Stimulated activated naive CD8-positive, alpha-beta T cell treated with anti-CD3 and anti-CD28 coated beads, Interleukin-15, Interleukin-2, amounts not matched to agents 100 ng/mL and 50 ng/mL, for 24 hours (primary cell): ENCODE measurements at regions not wholly inside any gene's neighbourhood (a gene's known extent, or its start where the extent isn't known, plus 50 kb on each side); places are given as distances from the start of the nearest gene placed in this dataset.

ENCODE experiments used
- H3K27ac Mint-ChIP-seq: one replicate; pipeline ENCODE4 v1.8.0; 2021; ENCODE audit warnings: mild to moderate bottlenecking, mixed read lengths
- H3K27me3 Mint-ChIP-seq: one replicate; pipeline ENCODE4 v1.8.0; 2021; ENCODE audit warnings: mixed read lengths
- H3K36me3 Mint-ChIP-seq: one replicate; pipeline ENCODE4 v1.8.0; 2021; ENCODE audit warnings: low read depth, mixed read lengths
- H3K4me1 Mint-ChIP-seq: one replicate; pipeline ENCODE4 v1.8.0; 2021; ENCODE audit warnings: low read depth, mixed read lengths
- H3K4me3 Mint-ChIP-seq: one replicate; pipeline ENCODE4 v1.8.0; 2021; ENCODE audit warnings: mild to moderate bottlenecking, mixed read lengths
- H3K9me3 Mint-ChIP-seq: one replicate; pipeline ENCODE4 v1.8.0; 2021; ENCODE audit warnings: mixed read lengths

- H3K27me3 Mint-ChIP-seq: peaks cover 11% of the 10 kb centered on the region
- no peaks in the 10 kb centered on the region for H3K36me3 Mint-ChIP-seq
- no peak overlapping the region for H3K27ac Mint-ChIP-seq
- no peaks in the 10 kb centered on the region for H3K9me3 Mint-ChIP-seq
- no peaks in the 10 kb centered on the region for H3K4me1 Mint-ChIP-seq
- H3K4me3 Mint-ChIP-seq: no peak overlapping the region
Measured at GRCh38 chr2:36074008-36074407, 281.6 kb upstream of the CRIM1 start.

- Mint-ChIP-seq H3K4me3 (no peak overlapping the region), H3K9me3 (peaks cover 7% of the 10 kb centered on the region), H3K36me3 (no peaks in the 10 kb centered on the region), H3K27ac (no peak overlapping the region), H3K4me1 (no peaks in the 10 kb centered on the region), H3K27me3 (peaks cover 11% of the 10 kb centered on the region)
Measured at GRCh38 chr2:36071698-36072097, 283.9 kb upstream of the CRIM1 start.

- Mint-ChIP-seq H3K27me3 (peaks cover 7% of the 10 kb centered on the region), H3K36me3 (no peaks in the 10 kb centered on the region), H3K4me1 (no peaks in the 10 kb centered on the region), H3K4me3 (no peak overlapping the region), H3K27ac (no peak overlapping the region), H3K9me3 (peaks cover 7% of the 10 kb centered on the region)
Measured at GRCh38 chr2:36069074-36069473, 286.5 kb upstream of the CRIM1 start.

- H3K27me3 Mint-ChIP-seq: peaks cover 7% of the 10 kb centered on the region
- H3K4me1 Mint-ChIP-seq: no peaks in the 10 kb centered on the region
- no peaks in the 10 kb centered on the region for H3K36me3 Mint-ChIP-seq
- H3K4me3 Mint-ChIP-seq: no peak overlapping the region
- H3K9me3 Mint-ChIP-seq: peaks cover 7% of the 10 kb centered on the region
- H3K27ac Mint-ChIP-seq: no peak overlapping the region
Measured at GRCh38 chr2:36068086-36068485, 287.5 kb upstream of the CRIM1 start.

- Mint-ChIP-seq H3K4me1 (peaks cover 9% of the 10 kb centered on the region), H3K4me3 (no peak overlapping the region), H3K9me3 (peaks cover 8% of the 10 kb centered on the region), H3K27ac (no peak overlapping the region), H3K27me3 (peaks cover 12% of the 10 kb centered on the region), H3K36me3 (no peaks in the 10 kb centered on the region)
Measured at GRCh38 chr2:36060133-36060532, 295.4 kb upstream of the CRIM1 start.

- Mint-ChIP-seq H3K4me1 (peaks cover 9% of the 10 kb centered on the region), H3K27me3 (peaks cover 12% of the 10 kb centered on the region), H3K36me3 (no peaks in the 10 kb centered on the region), H3K27ac (no peak overlapping the region), H3K4me3 (no peak overlapping the region), H3K9me3 (peaks cover 8% of the 10 kb centered on the region)
Measured at GRCh38 chr2:36059691-36060090, 295.9 kb upstream of the CRIM1 start.

GRCh38 chr2:36058953-36059352 lies 296.6 kb upstream of the CRIM1 start:
- peaks cover 8% of the 10 kb centered on the region for H3K9me3 Mint-ChIP-seq
- peaks cover 9% of the 10 kb centered on the region for H3K4me1 Mint-ChIP-seq
- H3K4me3 Mint-ChIP-seq: no peak overlapping the region
- H3K27me3 Mint-ChIP-seq: peaks cover 12% of the 10 kb centered on the region
- no peaks in the 10 kb centered on the region for H3K36me3 Mint-ChIP-seq
- H3K27ac Mint-ChIP-seq: no peak overlapping the region

- H3K4me3 Mint-ChIP-seq: peak overlapping the region; percentile 0
Measured at GRCh38 chr2:36058076-36058475, 297.5 kb upstream of the CRIM1 start.

GRCh38 chr2:36052819-36053218 lies 302.8 kb upstream of the CRIM1 start:
- no peaks in the 10 kb centered on the region for H3K27me3 Mint-ChIP-seq
- H3K36me3 Mint-ChIP-seq: no peaks in the 10 kb centered on the region
- H3K9me3 Mint-ChIP-seq: peaks cover 9% of the 10 kb centered on the region
- no peak overlapping the region for H3K4me3 Mint-ChIP-seq
- peaks cover under 1% of the 10 kb centered on the region for H3K4me1 Mint-ChIP-seq
- no peak overlapping the region for H3K27ac Mint-ChIP-seq

More at GRCh38 chr2:36058076-36058475, 297.5 kb upstream of the CRIM1 start:
- peaks cover 12% of the 10 kb centered on the region for H3K27me3 Mint-ChIP-seq
- no peak overlapping the region for H3K27ac Mint-ChIP-seq
- H3K36me3 Mint-ChIP-seq: no peaks in the 10 kb centered on the region
- peaks cover 8% of the 10 kb centered on the region for H3K9me3 Mint-ChIP-seq
- peaks cover 9% of the 10 kb centered on the region for H3K4me1 Mint-ChIP-seq

GRCh38 chr2:36044411-36044810 lies 311.2 kb upstream of the CRIM1 start:
- H3K9me3 Mint-ChIP-seq: no peaks in the 10 kb centered on the region
- no peaks in the 10 kb centered on the region for H3K4me1 Mint-ChIP-seq
- H3K36me3 Mint-ChIP-seq: no peaks in the 10 kb centered on the region
- no peak overlapping the region for H3K4me3 Mint-ChIP-seq
- H3K27me3 Mint-ChIP-seq: peaks cover 5% of the 10 kb centered on the region
- no peak overlapping the region for H3K27ac Mint-ChIP-seq

GRCh38 chr2:36035137-36035536 lies 320.4 kb upstream of the CRIM1 start:
- H3K4me1 Mint-ChIP-seq: no peaks in the 10 kb centered on the region
- H3K27ac Mint-ChIP-seq: no peak overlapping the region
- peaks cover 3% of the 10 kb centered on the region for H3K27me3 Mint-ChIP-seq
- H3K36me3 Mint-ChIP-seq: no peaks in the 10 kb centered on the region
- H3K4me3 Mint-ChIP-seq: no peak overlapping the region
- H3K9me3 Mint-ChIP-seq: peaks cover 12% of the 10 kb centered on the region

- H3K27ac Mint-ChIP-seq: no peak overlapping the region
- H3K36me3 Mint-ChIP-seq: no peaks in the 10 kb centered on the region
- peaks cover 12% of the 10 kb centered on the region for H3K9me3 Mint-ChIP-seq
- H3K4me1 Mint-ChIP-seq: peaks cover 4% of the 10 kb centered on the region
- H3K4me3 Mint-ChIP-seq: no peak overlapping the region
- no peaks in the 10 kb centered on the region for H3K27me3 Mint-ChIP-seq
Measured at GRCh38 chr2:36032046-36032445, 323.5 kb upstream of the CRIM1 start.

- Mint-ChIP-seq H3K27ac (no peak overlapping the region), H3K36me3 (no peaks in the 10 kb centered on the region), H3K4me3 (no peak overlapping the region), H3K4me1 (peaks cover 4% of the 10 kb centered on the region), H3K9me3 (peaks cover 7% of the 10 kb centered on the region), H3K27me3 (no peaks in the 10 kb centered on the region)
Measured at GRCh38 chr2:36031471-36031870, 324.1 kb upstream of the CRIM1 start.

GRCh38 chr2:36027616-36028015 lies 328.0 kb upstream of the CRIM1 start:
- H3K27ac Mint-ChIP-seq: no peak overlapping the region
- no peaks in the 10 kb centered on the region for H3K9me3 Mint-ChIP-seq
- H3K36me3 Mint-ChIP-seq: no peaks in the 10 kb centered on the region
- H3K27me3 Mint-ChIP-seq: no peaks in the 10 kb centered on the region
- peaks cover 4% of the 10 kb centered on the region for H3K4me1 Mint-ChIP-seq
- H3K4me3 Mint-ChIP-seq: no peak overlapping the region

- H3K9me3 Mint-ChIP-seq: no peaks in the 10 kb centered on the region
- H3K4me1 Mint-ChIP-seq: no peaks in the 10 kb centered on the region
- H3K27ac Mint-ChIP-seq: no peak overlapping the region
- H3K27me3 Mint-ChIP-seq: peaks cover 9% of the 10 kb centered on the region
- no peak overlapping the region for H3K4me3 Mint-ChIP-seq
- no peaks in the 10 kb centered on the region for H3K36me3 Mint-ChIP-seq
Measured at GRCh38 chr2:36013064-36013463, 342.5 kb upstream of the CRIM1 start.

- Mint-ChIP-seq H3K36me3 (no peaks in the 10 kb centered on the region), H3K4me3 (no peak overlapping the region), H3K4me1 (peaks cover 5% of the 10 kb centered on the region), H3K27me3 (no peaks in the 10 kb centered on the region), H3K9me3 (no peaks in the 10 kb centered on the region), H3K27ac (no peak overlapping the region)
Measured at GRCh38 chr2:36006444-36006843, 349.1 kb upstream of the CRIM1 start.
